GM23248 (cell line): ENCODE measurements at regions not wholly inside any gene's neighbourhood (a gene's known extent, or its start where the extent isn't known, plus 50 kb on each side); places are given as distances from the start of the nearest gene placed in this dataset.

ENCODE experiments used
- DNase-seq: peaks from one replicate; pipeline ENCODE4 v3.0.0-alpha.2; 2015
- H2AFZ ChIP-seq: fragments of 200-600 bp; sonication (generic); 2 replicates; pipeline ENCODE4 v1.6.1; 2016; ENCODE audit warnings: antibody characterized with exemption
- H3F3A ChIP-seq: fragments of 200-600 bp; sonication (generic); 2 replicates; pipeline ENCODE4 v1.6.1; 2016; ENCODE audit warnings: mild to moderate bottlenecking, antibody characterized with exemption, mixed run types; ENCODE audit not compliant: insufficient read depth
- H3K27ac ChIP-seq: fragments of 200-600 bp; sonication (generic); 2 replicates; pipeline ENCODE4 v1.5.1; 2016; ENCODE audit warnings: mild to moderate bottlenecking
- H3K27me3 ChIP-seq: fragments of 200-600 bp; sonication (generic); replicated peaks from 2 replicates; pipeline ENCODE4 v1.6.1; 2016; ENCODE audit warnings: mild to moderate bottlenecking; ENCODE audit not compliant: insufficient read depth
- H3K36me3 ChIP-seq: fragments of 200-600 bp; sonication (generic); 2 replicates; pipeline ENCODE4 v1.6.1; 2016; ENCODE audit warnings: low read depth, mild to moderate bottlenecking
- H3K4me1 ChIP-seq: fragments of 200-600 bp; sonication (generic); 2 replicates; pipeline ENCODE4 v1.6.1; 2016; ENCODE audit warnings: mild to moderate bottlenecking; ENCODE audit not compliant: insufficient read depth
- H3K4me2 ChIP-seq: fragments of 200-600 bp; sonication (generic); one replicate; pipeline ENCODE4 v1.6.1; 2016; ENCODE audit warnings: mild to moderate bottlenecking; ENCODE audit not compliant: unreplicated experiment
- H3K4me3 ChIP-seq: fragments of 200-600 bp; sonication (generic); 2 replicates; pipeline ENCODE4 v1.5.1; 2016; ENCODE audit warnings: mild to moderate bottlenecking
- H3K79me2 ChIP-seq: fragments of 200-600 bp; sonication (generic); 2 replicates; pipeline ENCODE4 v1.6.1; 2016; ENCODE audit warnings: mild to moderate bottlenecking; ENCODE audit not compliant: insufficient read depth
- H3K9ac ChIP-seq: fragments of 200-600 bp; sonication (generic); 2 replicates; pipeline ENCODE4 v1.6.1; 2016; ENCODE audit warnings: mild to moderate bottlenecking
- H3K9me2 ChIP-seq: fragments of 200-600 bp; sonication (generic); 2 replicates; pipeline ENCODE4 v1.6.1; 2016; ENCODE audit warnings: mixed run types, mild to moderate bottlenecking, moderate library complexity; ENCODE audit not compliant: insufficient read depth
- H3K9me3 ChIP-seq: fragments of 200-600 bp; sonication (generic); one replicate; pipeline ENCODE4 v1.6.1; 2017; ENCODE audit warnings: low read depth
- H4K20me1 ChIP-seq: fragments of 200-600 bp; sonication (generic); 2 replicates; pipeline ENCODE4 v1.6.0; 2016; ENCODE audit not compliant: insufficient read depth
- EZH2 ChIP-seq: fragments of 200-600 bp; sonication (generic); IDR thresholded peaks from 2 replicates; pipeline ENCODE4 v1.6.1; 2018; ENCODE audit warnings: antibody characterized with exemption, mild to moderate bottlenecking; ENCODE audit not compliant: insufficient read depth, poor library complexity, severe bottlenecking
- EZH2phosphoT487 ChIP-seq: fragments of 200-600 bp; sonication (generic); IDR thresholded peaks from 2 replicates; pipeline ENCODE4 v1.6.1; 2018; ENCODE audit warnings: antibody characterized with exemption, moderate library complexity, mild to moderate bottlenecking, low read depth; ENCODE audit not compliant: insufficient read depth
- WGBS, 2 experiments: methylation state at CpG; one replicate each; pipeline ENCODE4 v1.1.6; 2015 to 2017; ENCODE audit warnings: low lambda C conversion rate in 2 of 2, low coverage in 1 of 2; ENCODE audit errors: missing lambda C conversion rate in 2 of 2; 5-methylcytosine and 5-hydroxymethylcytosine counted together
- in situ Hi-C: fragments of 300-500 bp; cut with MboI; formaldehyde crosslinking; loops from 2 replicates; pipeline ENCODE4 v1.15.0; 2020

DNA sequence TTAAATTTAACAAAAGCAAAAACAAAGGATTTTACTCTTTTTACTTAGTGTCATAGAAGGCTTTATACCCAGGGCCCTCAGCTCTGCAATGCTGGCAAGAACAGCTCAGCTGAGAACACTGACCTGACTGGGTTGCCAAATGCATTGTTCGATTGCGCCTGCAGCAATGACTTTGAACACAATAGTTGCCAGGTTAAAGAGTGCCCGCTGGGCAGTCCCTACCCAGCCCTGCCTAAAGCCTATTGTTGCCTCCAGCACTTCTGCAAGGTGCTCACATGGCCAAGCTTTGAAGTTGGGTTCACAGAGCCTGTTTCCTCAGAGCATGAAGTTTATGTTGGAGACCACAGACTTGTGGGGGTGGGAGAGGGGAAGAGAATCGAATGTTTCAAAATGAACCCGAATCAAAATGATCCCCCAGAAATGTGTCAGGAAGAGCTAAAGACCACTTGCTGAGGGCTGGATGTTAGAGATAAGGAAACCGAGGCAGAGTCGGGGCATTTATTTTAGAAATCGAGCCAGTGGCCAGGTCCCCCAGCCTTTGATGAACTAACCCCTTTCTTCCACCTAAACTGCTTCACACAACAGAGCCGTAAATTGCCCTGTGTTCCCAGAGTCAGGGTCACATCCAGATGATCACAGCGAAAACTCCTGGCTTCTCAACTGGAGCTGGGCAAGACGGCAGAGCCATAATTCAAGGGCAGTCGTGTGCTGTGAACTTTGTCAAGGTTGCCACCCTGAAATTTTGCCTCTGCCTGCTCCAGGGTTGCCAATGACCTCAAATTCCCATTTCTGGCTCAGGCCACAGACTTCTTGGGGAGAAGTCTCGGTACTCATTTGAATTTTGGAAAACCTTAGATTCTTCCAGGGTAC, 55.0 kb downstream of the FOXA2 start:
- in situ Hi-C loops: no loop called here
- H3K4me1 ChIP-seq: no peaks in the 10 kb centered on the region
- no peak overlapping the region for H3K4me3 ChIP-seq
- TF ChIP-seq EZH2 (no peak), EZH2phosphoT487 (no peak)
- no peak overlapping the region for H3K9ac ChIP-seq
- no peak overlapping the region for H3K27ac ChIP-seq
- H3K9me2 ChIP-seq: no peaks in the 10 kb centered on the region
- no peak overlapping the region for H3K4me2 ChIP-seq
- no peaks in the 10 kb centered on the region for H3K79me2 ChIP-seq
- H4K20me1 ChIP-seq: no peaks in the 10 kb centered on the region
- no peak overlapping the region for H2AFZ ChIP-seq
- H3K9me3 ChIP-seq: no peaks in the 10 kb centered on the region
- no peaks in the 10 kb centered on the region for H3K36me3 ChIP-seq
- 37 to 38% methylated on average over 13 of the region's 13 CpGs for WGBS, 2 experiments
- no peak for DNase-seq
- no peaks in the 10 kb centered on the region for H3K27me3 ChIP-seq
- H3F3A ChIP-seq: no peaks in the 10 kb centered on the region

- in situ Hi-C loops: no loop called here
- H3K9me3 ChIP-seq: no peaks in the 10 kb centered on the region
- H3K9me2 ChIP-seq: no peaks in the 10 kb centered on the region
- no peak overlapping the region for H3K27ac ChIP-seq
- H3K79me2 ChIP-seq: no peaks in the 10 kb centered on the region
- no peak overlapping the region for H2AFZ ChIP-seq
- H3K9ac ChIP-seq: no peak overlapping the region
- H3K4me2 ChIP-seq: no peak overlapping the region
- DNase-seq: no peak
- no peak for TF ChIP-seq EZH2phosphoT487
- no peak for TF ChIP-seq EZH2
- no peaks in the 10 kb centered on the region for H3F3A ChIP-seq
- no peaks in the 10 kb centered on the region for H3K4me1 ChIP-seq
- no peak overlapping the region for H3K4me3 ChIP-seq
- H4K20me1 ChIP-seq: no peaks in the 10 kb centered on the region
- 9 to 13% methylated on average over 3 of the region's 3 CpGs for WGBS, 2 experiments
- no peaks in the 10 kb centered on the region for H3K36me3 ChIP-seq
- H3K27me3 ChIP-seq: no peaks in the 10 kb centered on the region
These were observed 57.8 kb downstream of the FOXA2 start for GRCh38 chr20:22526512-22527012.

DNA sequence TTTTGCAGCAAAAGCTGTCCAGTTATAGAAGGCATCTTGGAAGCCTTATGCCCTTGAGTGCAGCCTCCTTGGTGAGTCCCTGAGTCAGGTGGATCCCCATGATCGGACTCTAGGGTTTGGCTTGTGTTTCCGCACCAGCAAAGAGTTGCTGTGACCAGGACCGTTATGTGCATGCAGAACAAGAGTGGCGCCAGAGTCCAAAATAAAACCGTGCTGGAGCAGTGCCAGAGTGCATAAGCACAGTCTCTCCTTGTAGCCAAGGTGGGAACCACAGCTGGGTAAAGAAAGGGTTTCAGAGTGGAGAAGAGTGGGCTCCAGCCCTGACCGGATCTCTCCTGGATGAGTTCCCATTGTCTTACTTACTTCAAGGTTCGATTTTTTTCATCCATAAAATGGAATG, 58.6 kb downstream of the FOXA2 start:
- H3K9me3 ChIP-seq: no peaks in the 10 kb centered on the region
- 8 to 10% methylated on average over 7 of the region's 7 CpGs for WGBS, 2 experiments
- H3K4me3 ChIP-seq: no peak overlapping the region
- no peaks in the 10 kb centered on the region for H3K36me3 ChIP-seq
- no peak overlapping the region for H3K9ac ChIP-seq
- DNase-seq: no peak
- no peaks in the 10 kb centered on the region for H3K4me1 ChIP-seq
- in situ Hi-C loops: no loop called here
- TF ChIP-seq EZH2phosphoT487 (no peak), EZH2 (no peak)
- H3F3A ChIP-seq: no peaks in the 10 kb centered on the region
- no peak overlapping the region for H2AFZ ChIP-seq
- H3K27ac ChIP-seq: no peak overlapping the region
- no peaks in the 10 kb centered on the region for H3K27me3 ChIP-seq
- H4K20me1 ChIP-seq: no peaks in the 10 kb centered on the region
- H3K9me2 ChIP-seq: no peaks in the 10 kb centered on the region
- no peak overlapping the region for H3K4me2 ChIP-seq
- H3K79me2 ChIP-seq: no peaks in the 10 kb centered on the region

- no peak for DNase-seq
- in situ Hi-C loops: no loop called here
- Histone ChIP-seq H2AFZ (no peak overlapping the region), H3K9me2 (no peaks in the 10 kb centered on the region), H3F3A (no peaks in the 10 kb centered on the region), H3K27me3 (no peaks in the 10 kb centered on the region), H4K20me1 (no peaks in the 10 kb centered on the region), H3K4me2 (no peak overlapping the region), H3K9ac (no peak overlapping the region), H3K4me1 (no peaks in the 10 kb centered on the region), H3K4me3 (no peak overlapping the region), H3K79me2 (no peaks in the 10 kb centered on the region), H3K36me3 (no peaks in the 10 kb centered on the region), H3K27ac (no peak overlapping the region), H3K9me3 (no peaks in the 10 kb centered on the region)
- 20 to 30% methylated on average over 4 of the region's 4 CpGs for WGBS, 2 experiments
- TF ChIP-seq EZH2phosphoT487: no peak
- TF ChIP-seq EZH2: no peak
These were observed 59.1 kb downstream of the FOXA2 start for GRCh38 chr20:22525069-22525820.
